PC-9 (cell line): ENCODE measurements at regions not wholly inside any gene's neighbourhood (a gene's known extent, or its start where the extent isn't known, plus 50 kb on each side); places are given as distances from the start of the nearest gene placed in this dataset.

Source experiments
- CTCF ChIP-seq: fragments of 200-600 bp; sonication (generic); conservative IDR thresholded peaks from 2 replicates; pipeline ENCODE4 v1.6.1; 2017; ENCODE audit warnings: mixed run types, antibody characterized with exemption, mild to moderate bottlenecking, moderate library complexity
- EZH2 ChIP-seq: fragments of 200-600 bp; sonication (generic); IDR thresholded peaks from 2 replicates; pipeline ENCODE4 v1.8.0; 2017; ENCODE audit warnings: antibody characterized with exemption, low read depth

GRCh38 chr4:96744676-96745075 lies 904.8 kb downstream of the PDHA2 start:
- no peak for TF ChIP-seq CTCF
- TF ChIP-seq EZH2: no peak
